Stimulated activated CD4-positive, alpha-beta T cell treated with anti-CD3 and anti-CD28 coated beads, Interleukin-4, amount 100 ng/mL, for 48 hours (primary cell): ENCODE measurements at regions not wholly inside any gene's neighbourhood (a gene's known extent, or its start where the extent isn't known, plus 50 kb on each side); places are given as distances from the start of the nearest gene placed in this dataset.

Source experiments
- DNase-seq, 2 donors: peaks; one replicate each; pipeline ENCODE4 v3.0.0-alpha.2; 2020; ENCODE audit warnings: low read depth in 2 of 2

DNA sequence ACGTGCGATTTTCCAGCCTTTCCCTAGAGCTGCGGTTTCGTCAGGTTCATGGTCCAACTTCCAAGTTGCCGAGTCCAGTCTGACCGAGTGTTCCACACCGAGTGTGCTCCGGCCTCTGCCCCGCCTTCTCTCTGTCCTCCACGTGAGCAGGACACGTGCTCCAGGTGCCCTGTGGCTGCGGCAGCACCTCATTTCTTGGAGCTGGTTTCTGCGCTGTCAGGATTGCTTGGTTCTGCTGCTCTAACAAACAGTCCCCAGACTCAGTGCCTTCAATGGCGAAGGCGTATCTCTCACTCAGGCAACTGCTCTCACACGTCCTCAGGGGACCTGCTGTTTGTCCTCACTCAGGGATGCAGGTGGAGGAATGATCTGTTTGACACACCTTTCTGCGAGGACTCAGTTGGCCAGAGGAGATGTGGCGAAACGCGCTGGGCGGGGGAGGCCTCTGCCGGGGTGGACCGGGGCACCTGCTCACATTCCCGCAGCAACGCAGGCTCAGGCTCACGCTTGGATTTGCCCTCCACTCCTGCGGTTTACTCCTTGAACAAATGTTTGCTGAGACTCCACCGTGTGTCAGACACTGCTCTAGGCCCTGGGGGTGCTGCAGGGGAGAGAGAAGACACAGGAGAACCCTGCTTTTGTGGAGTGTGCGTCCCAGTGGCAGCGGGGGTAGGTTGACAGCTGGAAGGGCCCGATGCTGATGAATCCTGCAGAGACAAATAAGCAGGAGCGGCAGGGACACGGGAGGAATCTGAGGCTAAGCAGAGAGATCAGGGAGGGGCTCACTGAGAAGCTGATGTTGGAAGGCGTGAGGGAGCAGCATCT lies 63.4 kb upstream of the FBRSL1 start:
- no peak for DNase-seq

DNA sequence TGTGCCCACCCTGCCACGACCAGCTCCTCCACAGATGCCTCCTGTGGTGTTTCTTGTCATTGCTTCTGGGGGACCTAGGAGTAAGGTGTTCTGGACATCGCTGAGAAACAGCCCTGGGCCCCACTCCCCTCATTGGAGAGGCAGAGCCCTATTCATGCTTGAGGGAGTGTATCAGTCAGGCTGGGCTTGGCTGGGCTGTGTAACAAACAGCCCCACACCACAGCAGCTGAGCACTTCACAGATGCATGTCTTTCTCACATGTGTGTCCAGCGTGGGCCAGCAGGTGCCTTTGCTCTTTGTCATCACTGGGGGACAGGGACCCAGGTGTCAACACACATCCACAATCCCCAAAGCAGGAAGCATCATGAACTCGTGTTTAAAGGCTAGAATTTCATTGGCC lies 65.1 kb upstream of the FBRSL1 start:
- no peak for DNase-seq

DNA sequence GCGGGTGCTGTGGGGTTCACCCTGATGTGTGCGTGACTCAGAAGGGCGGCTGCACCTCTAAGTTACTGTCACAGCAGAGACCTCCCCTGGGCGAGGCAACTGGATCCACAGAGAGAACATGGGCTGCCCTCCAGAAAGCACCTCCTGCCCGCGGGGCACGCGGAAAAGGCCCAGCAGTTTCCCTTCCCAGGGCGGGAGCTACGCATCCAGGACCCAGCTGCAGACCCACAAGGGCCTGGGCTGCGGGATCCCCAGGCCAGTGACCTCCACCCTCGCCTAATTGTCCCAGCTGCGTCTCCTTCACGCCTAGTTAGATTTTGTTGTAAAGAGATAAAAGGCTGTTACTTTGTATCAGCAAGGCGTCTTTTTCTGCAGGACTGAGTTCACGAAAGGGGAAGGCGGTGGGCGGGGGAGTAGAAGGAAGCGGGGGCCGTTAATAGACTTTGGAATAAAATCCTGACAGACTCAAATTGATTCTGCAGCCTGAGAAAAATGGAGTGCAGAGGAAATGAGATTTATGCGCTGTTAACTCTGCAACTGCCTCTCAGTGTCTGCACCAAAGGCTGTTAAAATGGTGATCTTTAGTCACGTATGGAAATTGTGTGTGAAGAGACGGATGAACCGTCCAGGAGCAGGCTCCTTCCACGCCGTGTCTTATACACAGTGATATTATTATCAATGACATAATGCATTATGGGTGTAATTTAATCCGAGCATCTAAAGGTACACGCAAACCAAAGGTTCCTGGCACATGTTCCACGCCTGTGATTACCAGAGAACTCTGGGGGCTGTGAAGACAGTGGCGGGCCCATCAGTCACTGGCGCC lies 65.9 kb upstream of the FBRSL1 start:
- no peak for DNase-seq

DNA sequence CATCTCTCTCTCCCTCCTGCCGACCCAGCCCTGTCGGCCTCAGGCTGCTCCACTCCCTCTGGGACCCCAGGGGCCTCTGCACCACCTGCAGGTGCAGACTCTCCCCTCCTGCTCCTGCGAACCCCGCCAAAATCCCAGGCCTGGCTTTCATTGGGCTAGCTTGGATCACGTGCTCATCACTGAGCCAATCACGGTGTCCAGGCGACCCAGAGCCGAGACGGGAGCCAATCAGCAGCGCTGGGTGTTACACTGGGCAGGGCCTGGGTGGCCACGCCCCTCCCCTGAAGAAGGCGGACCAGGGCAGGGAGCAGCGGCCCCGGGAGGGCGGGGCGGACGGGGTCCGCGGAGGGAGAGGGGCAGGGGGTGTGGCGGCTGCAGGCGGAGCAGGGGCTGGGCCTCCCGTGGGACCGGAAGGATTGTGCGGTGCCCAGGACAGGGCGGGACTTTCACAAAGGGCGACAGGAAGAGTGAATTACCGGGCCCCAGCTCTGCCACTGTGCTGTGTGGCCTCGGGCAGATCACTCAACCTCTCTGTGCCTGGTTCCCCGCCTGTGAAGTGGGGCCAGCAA lies 66.6 kb upstream of the FBRSL1 start:
- no peak for DNase-seq

DNA sequence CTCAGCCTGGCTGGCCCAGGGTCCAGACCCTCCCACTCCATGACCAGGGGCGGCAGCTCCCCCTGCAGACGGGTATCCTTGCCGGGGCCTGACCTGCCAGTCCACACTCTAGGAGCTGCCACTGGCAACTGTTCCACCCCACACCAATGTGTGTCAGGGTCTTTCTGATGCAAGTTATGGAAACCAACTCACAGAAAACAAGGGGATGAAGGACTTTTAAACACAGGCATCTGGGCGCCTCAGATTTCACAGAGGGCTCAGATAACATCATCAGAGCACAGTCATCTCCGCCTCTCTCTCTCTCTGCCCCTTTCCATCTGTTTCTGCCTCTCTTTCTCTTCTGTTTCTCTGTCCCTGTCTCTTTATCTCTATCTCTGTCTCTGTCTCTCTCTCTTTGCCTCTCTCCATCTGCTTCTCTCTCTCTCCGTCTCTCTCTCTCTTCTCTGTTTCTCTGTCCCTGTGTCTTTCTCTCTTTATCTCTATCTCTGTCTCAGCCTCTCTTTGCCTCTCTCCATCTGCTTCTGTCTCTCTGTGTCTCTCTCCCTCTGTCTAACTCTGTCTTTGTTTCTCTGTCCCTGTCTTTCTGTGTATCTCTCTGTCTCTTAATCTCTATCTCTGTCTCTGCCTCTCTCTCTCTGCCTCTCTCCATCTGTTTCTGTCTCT lies 67.4 kb upstream of the FBRSL1 start:
- DNase-seq = no peak

DNA sequence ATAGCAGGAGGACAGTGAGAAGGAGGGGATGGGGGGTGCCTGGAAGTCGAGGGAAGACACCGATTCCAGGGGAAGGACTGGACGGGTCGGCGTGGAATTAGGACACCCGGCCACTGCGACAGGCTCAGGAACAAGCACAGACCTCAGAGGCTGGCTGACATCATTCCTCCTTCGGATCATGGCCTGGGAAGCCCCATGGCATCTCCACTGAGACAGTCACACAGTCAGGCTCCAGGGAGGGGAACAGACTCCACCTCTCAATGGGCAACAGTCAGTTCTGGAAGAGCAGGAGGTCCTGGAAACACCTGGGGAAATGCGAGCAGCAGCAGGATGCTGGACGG lies 67.9 kb upstream of the FBRSL1 start:
- DNase-seq = no peak

DNA sequence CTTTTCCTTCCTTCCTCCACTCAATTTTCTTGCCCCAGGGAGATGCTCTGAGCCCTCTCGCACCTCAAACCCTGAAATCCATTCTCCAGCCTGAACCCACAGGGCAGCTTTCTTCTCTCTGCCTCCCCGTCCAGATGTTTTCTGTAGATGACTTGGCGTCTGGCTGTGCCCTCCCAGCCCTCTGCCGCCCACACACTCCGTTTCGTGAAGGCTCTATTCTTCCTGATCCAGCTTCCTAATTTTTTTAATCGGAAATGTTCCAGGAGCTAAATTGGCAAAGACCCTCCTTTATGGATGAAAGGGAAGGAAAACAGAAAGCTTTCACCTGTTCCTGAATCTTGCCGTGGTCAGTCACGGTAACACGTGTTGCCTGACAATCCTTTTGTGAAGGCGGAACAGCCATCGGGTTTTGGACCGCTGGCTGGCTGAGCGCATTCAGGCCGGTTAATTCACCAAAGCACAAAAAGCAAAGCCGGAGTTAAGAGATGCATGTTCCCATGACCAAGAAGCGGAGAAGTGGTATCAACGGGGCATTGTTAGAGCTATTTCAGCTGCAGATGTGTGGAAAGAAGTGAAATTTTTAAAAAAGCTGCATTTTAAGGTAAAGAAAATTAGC lies 70.2 kb upstream of the FBRSL1 start:
- no peak for DNase-seq

DNA sequence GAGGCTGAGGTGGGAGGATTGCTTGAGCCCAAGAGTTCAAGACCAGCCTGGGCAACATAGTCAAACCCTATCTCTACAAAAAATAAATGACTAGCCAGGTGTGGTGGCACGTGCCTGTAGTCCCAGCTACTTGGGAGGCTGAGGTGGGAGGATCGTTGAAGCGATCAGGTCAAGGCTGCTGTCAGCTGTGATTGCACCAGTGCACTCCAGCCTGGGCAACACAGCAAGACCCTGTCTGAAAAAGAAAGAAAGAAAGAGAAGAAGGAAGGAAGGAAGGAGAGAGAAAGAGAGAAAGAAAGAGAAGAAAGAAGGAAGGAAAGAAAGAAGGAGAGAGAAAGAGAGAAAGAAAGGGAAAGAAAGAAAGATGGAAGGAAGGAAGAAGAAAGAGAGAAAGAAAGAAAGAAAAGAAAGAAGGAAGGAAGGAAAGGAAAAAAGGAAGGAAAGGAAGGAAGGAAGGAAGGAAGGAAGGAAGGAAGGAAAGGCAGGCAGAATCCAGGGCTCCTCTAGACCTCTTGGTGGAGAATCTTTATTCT lies 71.5 kb upstream of the FBRSL1 start:
- no peak for DNase-seq

DNA sequence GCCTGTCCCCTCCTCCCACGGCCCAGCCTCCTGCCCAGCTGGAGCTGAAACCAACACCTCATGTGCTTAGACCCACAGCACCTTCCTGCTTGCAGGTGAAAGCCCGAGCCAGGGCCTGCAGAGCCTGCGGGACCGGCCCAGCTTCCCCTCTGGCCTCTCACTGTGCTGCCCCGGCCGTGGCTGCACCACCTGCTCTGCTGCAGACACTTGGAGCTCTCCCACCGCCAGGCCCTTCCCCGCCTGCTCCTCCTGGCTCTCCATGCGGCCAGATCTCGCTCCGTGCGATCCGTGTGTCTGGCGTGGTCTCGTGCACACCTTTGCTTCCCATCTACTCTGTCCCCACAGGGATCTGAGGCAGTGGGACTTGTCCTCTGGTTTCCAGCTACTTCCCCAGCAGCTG lies 72.2 kb upstream of the FBRSL1 start:
- no peak for DNase-seq

DNA sequence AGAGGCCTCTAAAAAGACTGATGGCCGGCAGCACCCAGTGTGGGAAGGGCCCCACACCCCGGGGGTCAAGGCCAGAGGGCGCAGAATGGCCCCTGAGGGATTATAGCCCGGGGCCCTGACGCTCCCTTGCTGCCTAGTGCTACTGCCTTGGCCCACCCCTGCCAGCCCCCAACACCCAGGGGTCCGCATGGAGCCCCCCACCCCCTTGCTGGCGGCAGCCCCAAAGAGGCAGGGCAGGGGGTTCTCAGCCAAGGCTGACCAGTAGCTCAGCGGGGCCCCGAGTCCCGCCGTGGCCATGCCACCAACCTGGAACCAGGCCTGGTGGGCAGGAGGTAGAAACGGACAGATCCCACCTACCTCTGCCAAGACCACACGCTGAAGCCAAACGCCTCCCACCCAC lies 73.1 kb upstream of the FBRSL1 start:
- DNase-seq = no peak

DNA sequence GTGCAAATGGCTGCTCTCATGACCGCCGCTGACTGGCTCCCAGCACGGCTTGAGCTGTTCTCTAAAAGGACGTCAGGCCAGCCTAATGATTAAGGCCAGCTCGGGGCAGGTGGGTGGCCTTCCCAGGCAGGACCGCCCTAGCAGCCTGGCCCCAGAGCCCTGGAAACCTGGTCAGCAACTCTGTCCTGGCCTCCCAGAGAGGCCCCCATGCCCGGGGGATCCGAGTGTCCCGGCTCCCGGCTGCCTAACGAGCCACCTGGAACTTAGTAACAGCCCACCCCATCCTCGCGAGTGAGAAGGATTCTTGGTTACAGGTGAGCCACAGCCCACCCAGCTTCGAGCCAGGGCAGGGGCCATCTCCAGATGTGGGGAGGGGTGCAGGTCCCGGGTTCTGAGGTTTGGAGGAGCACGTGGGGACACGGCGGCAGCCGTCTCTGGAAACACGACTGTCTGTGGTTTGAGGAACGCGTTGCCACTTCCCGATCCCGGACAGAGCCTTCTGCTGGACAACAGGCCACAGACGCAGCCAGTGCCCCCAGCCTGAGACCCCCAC lies 73.8 kb upstream of the FBRSL1 start:
- DNase-seq = no peak

DNA sequence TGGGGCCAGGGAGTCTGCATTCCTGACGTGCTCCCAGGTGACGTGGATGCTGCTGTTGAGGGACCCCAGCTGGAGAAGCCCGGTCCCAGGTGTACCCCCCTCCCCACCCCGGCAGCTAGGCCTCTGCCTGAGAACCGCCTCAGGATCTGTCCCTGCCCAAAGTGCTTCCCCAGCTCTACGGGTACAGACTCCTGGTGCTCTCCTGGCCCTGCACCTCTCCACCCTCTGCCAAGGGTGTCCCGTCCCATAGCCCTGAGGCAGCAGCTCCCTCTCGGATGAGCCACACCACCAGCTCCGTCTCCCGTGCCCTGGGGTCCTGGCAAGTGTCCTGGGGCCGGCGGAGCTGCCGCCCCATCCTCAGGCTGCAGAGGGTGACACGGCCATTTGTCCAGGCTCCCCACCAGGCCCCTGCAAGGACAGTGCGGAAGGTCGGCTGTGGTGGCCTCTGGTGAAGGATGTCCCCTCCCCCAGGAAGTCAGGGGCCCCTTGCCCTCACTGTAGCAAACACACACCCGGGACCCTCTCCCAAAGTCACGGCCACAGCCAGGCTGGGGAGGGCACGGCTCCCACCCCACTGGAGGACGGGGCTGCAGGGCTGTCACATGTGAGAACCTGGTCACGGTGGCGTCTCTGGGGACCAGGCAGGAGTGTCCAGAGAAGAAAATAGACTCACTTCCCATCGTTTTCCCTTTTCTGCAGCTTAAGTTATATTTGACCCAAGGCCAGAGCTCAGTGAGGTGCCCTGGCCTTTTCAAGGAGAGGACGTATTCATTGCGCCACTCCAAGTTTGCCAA lies 74.4 kb upstream of the FBRSL1 start:
- DNase-seq = no peak

DNA sequence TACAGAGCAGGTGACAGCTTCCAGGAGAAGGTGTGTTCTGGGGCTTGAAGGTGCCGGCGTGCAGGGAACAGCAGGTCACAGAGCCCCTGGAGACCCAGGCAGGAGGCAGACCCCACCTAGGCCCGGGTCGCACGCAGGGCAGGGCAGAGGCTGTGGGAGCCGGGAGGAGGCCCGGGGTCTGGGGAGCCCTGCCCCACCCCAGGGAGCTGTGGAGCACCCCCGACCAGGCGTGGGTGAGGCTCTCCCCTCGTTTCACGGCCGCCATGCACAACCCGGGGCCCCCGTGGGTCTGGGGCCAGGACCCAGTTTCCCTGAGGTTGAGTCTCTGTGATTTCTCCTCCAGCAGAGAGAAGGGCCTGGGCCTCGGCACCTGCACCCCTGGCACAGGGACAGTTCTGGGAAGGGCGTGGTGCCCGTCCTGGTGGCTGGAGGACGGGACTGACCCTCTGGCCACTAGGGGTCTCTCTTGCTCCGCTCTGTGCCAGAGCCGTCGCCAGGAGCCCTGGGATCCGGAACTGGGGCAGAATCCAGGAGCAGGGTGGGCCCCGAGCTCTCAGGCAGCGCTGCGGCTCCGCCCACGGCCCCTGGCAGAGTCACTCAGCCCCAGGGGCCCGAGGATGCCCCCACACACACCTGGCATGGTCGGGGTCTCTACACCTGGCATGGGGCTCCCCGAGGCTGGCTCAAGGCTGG lies 75.2 kb upstream of the FBRSL1 start:
- DNase-seq = peak; percentile 68 to 73

DNA sequence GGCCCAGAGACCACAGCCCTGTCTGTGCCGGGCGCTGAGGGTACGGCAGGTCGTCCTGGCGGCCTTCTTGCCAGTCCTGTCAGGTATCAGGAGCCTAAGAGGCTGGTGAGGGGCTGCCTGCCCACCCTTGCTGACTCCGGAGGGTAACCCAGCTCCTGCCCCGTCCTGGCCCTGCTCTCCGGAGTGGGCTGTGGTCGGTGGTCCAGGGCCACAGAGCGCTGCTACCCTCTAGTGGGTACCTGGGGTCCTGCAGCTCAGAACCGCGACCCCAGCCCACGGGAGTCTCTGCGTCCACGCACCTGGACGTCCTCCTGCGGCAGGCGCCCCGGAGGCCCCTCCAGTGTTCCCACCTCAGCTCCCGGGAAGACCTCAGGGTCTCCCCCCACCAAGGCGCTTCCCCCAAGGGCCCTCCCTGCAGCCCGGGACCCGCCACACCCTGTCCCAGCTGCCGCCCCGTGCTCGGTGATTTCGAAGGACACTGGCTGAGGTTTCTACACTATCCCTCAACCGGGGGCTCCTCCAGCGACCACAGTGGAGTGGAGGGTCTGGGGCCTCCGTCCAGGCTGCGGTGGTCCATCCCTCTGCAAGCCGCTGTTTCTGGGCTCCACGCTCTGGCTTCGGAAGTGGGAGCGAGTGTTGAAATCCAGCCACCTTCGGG lies 75.9 kb upstream of the FBRSL1 start:
- DNase-seq = no peak

DNA sequence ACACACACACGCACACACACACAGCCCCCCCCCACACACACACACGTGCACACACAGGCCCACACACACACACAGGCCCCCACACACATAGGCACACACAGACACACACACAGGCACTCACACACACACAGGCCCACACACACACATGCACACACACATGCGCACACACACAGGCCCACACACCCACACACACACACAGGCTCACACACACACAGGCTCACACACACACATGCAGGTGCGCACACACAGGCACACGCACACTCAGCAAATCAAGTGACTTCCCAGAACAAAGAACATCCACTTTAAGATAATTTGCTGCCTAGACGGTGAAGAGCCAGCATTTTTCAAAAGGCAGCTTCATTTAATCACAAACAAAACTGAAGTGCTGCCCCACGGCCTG lies 78.5 kb upstream of the FBRSL1 start:
- no peak for DNase-seq

DNA sequence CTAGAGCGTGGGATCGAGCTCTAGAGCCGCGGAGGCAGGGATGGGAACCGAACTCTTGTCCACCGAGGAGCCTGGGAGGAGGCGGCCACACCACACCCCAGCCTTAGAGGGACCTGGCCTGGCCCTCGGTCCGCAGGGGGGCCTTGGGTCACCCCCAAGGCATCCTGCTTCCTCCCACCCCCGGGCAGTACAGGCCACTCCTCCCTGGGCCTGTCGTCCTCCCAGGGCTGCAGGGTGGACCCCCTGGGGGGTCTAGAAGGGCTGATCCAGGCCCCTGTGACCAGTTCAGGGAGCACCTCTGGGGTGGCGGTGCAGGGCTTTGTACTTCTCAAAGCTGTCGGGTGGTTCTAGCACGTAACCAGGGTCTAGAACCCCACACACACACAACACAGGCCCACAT lies 79.1 kb upstream of the FBRSL1 start:
- DNase-seq = no peak

DNA sequence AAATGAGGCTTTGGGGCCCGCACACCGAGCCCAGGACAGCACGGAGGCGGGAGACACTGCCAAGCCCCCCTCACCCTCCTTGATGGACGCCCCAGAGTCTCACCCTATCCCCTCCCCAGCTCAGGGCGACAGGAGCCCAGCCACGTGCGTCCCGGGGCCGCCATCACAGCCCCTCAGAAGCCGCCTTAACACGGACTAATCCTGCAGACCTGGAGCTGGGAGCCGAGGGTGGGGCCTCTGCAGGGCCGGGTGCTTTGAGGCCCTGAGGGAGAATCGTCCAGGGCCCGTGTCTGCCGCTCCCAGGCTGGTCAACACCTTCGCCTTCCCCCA lies 79.7 kb upstream of the FBRSL1 start:
- DNase-seq = no peak

DNA sequence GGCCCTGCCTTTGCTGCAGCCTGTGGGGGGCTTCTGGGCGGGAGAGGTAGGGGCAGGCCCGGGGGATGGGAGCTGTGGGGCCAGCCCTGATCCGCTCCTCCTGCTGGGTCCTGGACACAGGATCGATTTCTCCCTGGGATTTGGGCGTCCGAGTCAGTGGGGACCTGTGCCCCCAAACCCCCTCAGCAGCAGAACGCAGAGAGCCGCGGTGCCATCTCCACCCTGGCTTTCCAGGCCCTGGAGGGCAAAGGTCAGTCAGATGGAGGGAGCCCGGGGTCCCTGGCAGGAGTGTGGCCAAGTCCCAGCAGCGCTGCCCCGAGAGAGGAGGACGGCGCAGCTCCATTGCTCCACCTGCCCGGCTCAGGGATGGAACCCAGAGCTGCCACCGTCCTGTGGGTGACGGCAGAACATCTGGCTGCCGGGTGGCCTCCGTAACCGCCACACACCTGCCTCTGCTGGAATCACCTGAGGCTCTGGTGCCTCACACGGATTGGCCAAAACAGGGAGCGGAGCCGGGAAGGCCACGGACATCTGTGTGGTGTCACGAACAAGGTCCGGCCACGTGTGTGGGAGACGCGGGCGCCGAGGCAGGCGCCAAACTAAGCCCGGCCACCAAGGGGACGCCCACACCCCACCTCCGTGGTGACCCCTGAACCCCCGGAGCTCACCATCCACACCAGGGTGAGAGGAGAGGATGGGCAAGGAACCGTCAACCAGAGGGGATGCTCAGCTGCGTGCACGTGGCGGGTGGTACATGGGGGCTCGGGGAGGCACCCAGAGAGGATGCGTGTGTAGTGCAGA lies 80.3 kb upstream of the FBRSL1 start:
- DNase-seq = no peak
